Breast epithelium (tissue), 3 donors: ENCODE measurements at regions not wholly inside any gene's neighbourhood (a gene's known extent, or its start where the extent isn't known, plus 50 kb on each side); places are given as distances from the start of the nearest gene placed in this dataset.

ENCODE experiments used
- POLR2A ChIP-seq: fragments of 450-650 bp; IDR thresholded peaks from one replicate; pipeline ENCODE4 v1.6.1; 2016; ENCODE audit warnings: antibody characterized with exemption, mild to moderate bottlenecking, moderate library complexity
- POLR2AphosphoS5 ChIP-seq, 3 donors: sonication (generic); formaldehyde crosslinking; IDR thresholded peaks; one replicate each; pipeline ENCODE4 v1.6.1; 2017; ENCODE audit warnings: antibody characterized with exemption in 3 of 3
- TF ChIP-seq, protein P1 (sequence below), 3 donors: fragments of 450-650 bp; IDR thresholded peaks; one replicate each; pipeline ENCODE4 v1.5.1; 2016 to 2017; ENCODE audit warnings: antibody characterized with exemption in 3 of 3, mild to moderate bottlenecking in 3 of 3, moderate library complexity in 3 of 3

DNA sequence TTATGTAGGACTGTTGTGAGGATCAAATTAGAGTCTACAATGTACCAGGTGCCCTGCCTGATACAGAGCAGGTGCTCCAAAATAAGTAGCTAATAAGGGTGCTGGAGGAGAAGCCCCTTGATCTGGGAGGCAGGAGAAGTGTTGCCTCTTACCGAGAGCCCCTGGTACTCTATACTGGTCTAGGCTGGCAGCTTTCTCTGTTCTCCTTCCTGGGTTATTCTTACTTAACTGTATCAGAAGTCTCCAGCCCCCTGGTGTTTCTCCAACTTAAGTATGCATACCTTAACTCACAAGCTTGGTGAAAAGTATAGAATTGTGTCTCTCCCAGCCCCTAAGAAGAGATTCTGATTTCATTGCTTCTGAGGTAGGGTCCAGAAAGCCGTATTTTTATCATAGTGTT, 254.9 kb downstream of the LRIG3 start:
- TF ChIP-seq, protein P1, sequence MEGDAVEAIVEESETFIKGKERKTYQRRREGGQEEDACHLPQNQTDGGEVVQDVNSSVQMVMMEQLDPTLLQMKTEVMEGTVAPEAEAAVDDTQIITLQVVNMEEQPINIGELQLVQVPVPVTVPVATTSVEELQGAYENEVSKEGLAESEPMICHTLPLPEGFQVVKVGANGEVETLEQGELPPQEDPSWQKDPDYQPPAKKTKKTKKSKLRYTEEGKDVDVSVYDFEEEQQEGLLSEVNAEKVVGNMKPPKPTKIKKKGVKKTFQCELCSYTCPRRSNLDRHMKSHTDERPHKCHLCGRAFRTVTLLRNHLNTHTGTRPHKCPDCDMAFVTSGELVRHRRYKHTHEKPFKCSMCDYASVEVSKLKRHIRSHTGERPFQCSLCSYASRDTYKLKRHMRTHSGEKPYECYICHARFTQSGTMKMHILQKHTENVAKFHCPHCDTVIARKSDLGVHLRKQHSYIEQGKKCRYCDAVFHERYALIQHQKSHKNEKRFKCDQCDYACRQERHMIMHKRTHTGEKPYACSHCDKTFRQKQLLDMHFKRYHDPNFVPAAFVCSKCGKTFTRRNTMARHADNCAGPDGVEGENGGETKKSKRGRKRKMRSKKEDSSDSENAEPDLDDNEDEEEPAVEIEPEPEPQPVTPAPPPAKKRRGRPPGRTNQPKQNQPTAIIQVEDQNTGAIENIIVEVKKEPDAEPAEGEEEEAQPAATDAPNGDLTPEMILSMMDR (IDR thresholded peaks at IDR 0.05), result no peak
- TF ChIP-seq POLR2A, result no peak
- TF ChIP-seq POLR2AphosphoS5 (IDR thresholded peaks at IDR 0.05), result no peak
